ENCODE measurements at regions not wholly inside any gene's neighbourhood (a gene's known extent, or its start where the extent isn't known, plus 50 kb on each side); places are given as distances from the start of the nearest gene placed in this dataset.

GRCh38 chr17:52758481-52758880, 600.0 kb upstream of the CA10 start:
- dilution Hi-C loops (cut with HindIII; ENCODE audit: low sequenced_read_pairs, unreplicated experiment): no loop called here
- no peak overlapping the region for H3K27ac ChIP-seq (ENCODE audit: insufficient read depth, low read length)
- H2BK120ac ChIP-seq (ENCODE audit: low read depth, low read length): no peak overlapping the region
- ATAC-seq (ENCODE audit: low read depth) (no peak), DNase-seq (no peak)
- no peaks in the 10 kb centered on the region for H3K79me1 ChIP-seq (ENCODE audit: low read depth in 1 of 2, low read length in 2 of 2)
- H4K91ac ChIP-seq (ENCODE audit: insufficient read depth, low read depth, low read length): no peak overlapping the region
- H3K23ac ChIP-seq (ENCODE audit: low read depth, low read length): no peak overlapping the region
- no peaks in the 10 kb centered on the region for H3K9me1 ChIP-seq (ENCODE audit: insufficient read depth, low read length)
- BruUV-seq (replicated peaks): no TSS peak
- H3K4ac ChIP-seq (ENCODE audit: low read depth, low read length): no peak overlapping the region
- no peak overlapping the region for H3K18ac ChIP-seq (ENCODE audit: low read depth, low read length)
- H2BK20ac ChIP-seq (ENCODE audit: low read depth, low read length): no peak overlapping the region
- H3K4me3 ChIP-seq (ENCODE audit: insufficient read depth, low read depth, low read length): no peak overlapping the region
- H2BK15ac ChIP-seq (ENCODE audit: low read depth, low read length): no peak overlapping the region
- intact Hi-C loops (cut with micrococcal nuclease): no loop called here
- no peak overlapping the region for H2BK5ac ChIP-seq (ENCODE audit: low read depth, low read length, poor library complexity, severe bottlenecking)
- TF ChIP-seq MAZ (IDR thresholded peaks at IDR 0.05; ENCODE audit: borderline replicate concordance, low read depth, low read length) (no peak), NFE2L2 (IDR thresholded peaks at IDR 0.05; ENCODE audit: low read depth, low read length) (no peak), POLR2A (IDR thresholded peaks at IDR 0.05; ENCODE audit: low read depth, low read length) (no peak), CTCF (conservative IDR thresholded peaks at IDR 0.05; ENCODE audit: low read depth, low read length) (no peak), CHD1 (IDR thresholded peaks at IDR 0.05; ENCODE audit: low read depth, low read length) (no peak), CEBPB (IDR thresholded peaks at IDR 0.05; ENCODE audit: low read depth, low read length) (no peak), SMC3 (IDR thresholded peaks at IDR 0.05; ENCODE audit: low read depth, low read length) (no peak), RAD21 (IDR thresholded peaks at IDR 0.05; ENCODE audit: low read length) (no peak), USF2 (IDR thresholded peaks at IDR 0.05; ENCODE audit: low read depth, low read length) (no peak), RCOR1 (IDR thresholded peaks at IDR 0.05; ENCODE audit: insufficient replicate concordance, low read length) (no peak), FOS (IDR thresholded peaks at IDR 0.05; ENCODE audit: low read depth, low read length) (no peak), BHLHE40 (IDR thresholded peaks at IDR 0.05; ENCODE audit: low read depth, low read length) (no peak), RFX5 (IDR thresholded peaks at IDR 0.05; ENCODE audit: low read depth, low read length) (no peak), MAFK (IDR thresholded peaks at IDR 0.05; ENCODE audit: low read depth, low read length) (no peak), ELK1 (IDR thresholded peaks at IDR 0.05; ENCODE audit: borderline replicate concordance, low read depth, low read length) (no peak), MXI1 (IDR thresholded peaks at IDR 0.05; ENCODE audit: borderline replicate concordance, low read depth, low read length) (no peak)
- WGBS, 2 experiments (ENCODE audit: extremely low coverage in 2 of 2, insufficient read length in 1 of 2): no CpG with 5 or more reads among the region's 1 CpG
- POLR2A ChIA-PET (ENCODE audit: unreplicated experiment): no interaction called here
- no peak overlapping the region for H3K14ac ChIP-seq (replicated peaks; ENCODE audit: low read depth, low read length)
- CTCF ChIA-PET: no interaction called here
- H3K36me3 ChIP-seq (ENCODE audit: control insufficient read depth, insufficient read depth, low read length): no peaks in the 10 kb centered on the region
- H3K27me3 ChIP-seq (ENCODE audit: control insufficient read depth, insufficient read depth, low read length): no peaks in the 10 kb centered on the region
- in situ Hi-C loops (cut with MboI; ENCODE audit: low sequenced_read_pairs): no loop called here
- no peak overlapping the region for H2AFZ ChIP-seq (replicated peaks; ENCODE audit: low read length, poor library complexity)
- H4K5ac ChIP-seq (ENCODE audit: low read depth, low read length): no peak overlapping the region
- H3K9me3 ChIP-seq (ENCODE audit: control insufficient read depth, insufficient read depth, low read length): peaks cover 13% of the 10 kb centered on the region
- no peak overlapping the region for H4K8ac ChIP-seq (ENCODE audit: low read depth in 2 of 2, low read length in 2 of 2)
- H2AK5ac ChIP-seq (ENCODE audit: low read depth, low read length): no peak overlapping the region
- H4K20me1 ChIP-seq (ENCODE audit: insufficient read depth, low read length): no peaks in the 10 kb centered on the region
- H3K4me1 ChIP-seq (ENCODE audit: control insufficient read depth, insufficient read depth, low read length): no peaks in the 10 kb centered on the region
- H3K9ac ChIP-seq (ENCODE audit: low read depth, low read length): no peak overlapping the region
- no peak overlapping the region for H2AK9ac ChIP-seq (replicated peaks; ENCODE audit: low read depth, low read length, poor library complexity)
- no peak overlapping the region for H3K56ac ChIP-seq (ENCODE audit: extremely low read depth, insufficient read depth, low read length)
- H3K4me2 ChIP-seq (ENCODE audit: low read depth, low read length): no peak overlapping the region

Data from IMR-90 (cell line).